ENCODE measurements at regions not wholly inside any gene's neighbourhood (a gene's known extent, or its start where the extent isn't known, plus 50 kb on each side); places are given as distances from the start of the nearest gene placed in this dataset.

- TF ChIP-seq CTCF (IDR thresholded peaks at IDR 0.05; ENCODE audit: extremely low read depth, low read depth, low read length), result no peak
- Histone ChIP-seq H2AFZ (ENCODE audit: low read length) (no peak overlapping the region), H3K27ac (ENCODE audit: low read depth, low read length) (no peak overlapping the region), H3K79me2 (ENCODE audit: insufficient read depth, low read length) (no peaks in the 10 kb centered on the region), H3K9me3 (ENCODE audit: low read depth, low read length) (no peaks in the 10 kb centered on the region), H3K27me3 (ENCODE audit: insufficient read depth, low read length) (no peaks in the 10 kb centered on the region), H4K20me1 (ENCODE audit: insufficient read depth, low read length) (no peaks in the 10 kb centered on the region), H3K36me3 (ENCODE audit: insufficient read depth, low read length) (no peaks in the 10 kb centered on the region), H3K4me1 (ENCODE audit: insufficient read depth, low read length) (no peaks in the 10 kb centered on the region), H3K4me3 (ENCODE audit: insufficient read depth, low read length) (no peak overlapping the region), H3K4me2 (ENCODE audit: insufficient read depth, low read length) (no peak overlapping the region)
- no peak for DNase-seq (ENCODE audit: insufficient read length, low spot score, missing footprints)
Observed at GRCh38 chr13:54660277-54660676, 1631.7 kb downstream of the OLFM4 start.

DNA sequence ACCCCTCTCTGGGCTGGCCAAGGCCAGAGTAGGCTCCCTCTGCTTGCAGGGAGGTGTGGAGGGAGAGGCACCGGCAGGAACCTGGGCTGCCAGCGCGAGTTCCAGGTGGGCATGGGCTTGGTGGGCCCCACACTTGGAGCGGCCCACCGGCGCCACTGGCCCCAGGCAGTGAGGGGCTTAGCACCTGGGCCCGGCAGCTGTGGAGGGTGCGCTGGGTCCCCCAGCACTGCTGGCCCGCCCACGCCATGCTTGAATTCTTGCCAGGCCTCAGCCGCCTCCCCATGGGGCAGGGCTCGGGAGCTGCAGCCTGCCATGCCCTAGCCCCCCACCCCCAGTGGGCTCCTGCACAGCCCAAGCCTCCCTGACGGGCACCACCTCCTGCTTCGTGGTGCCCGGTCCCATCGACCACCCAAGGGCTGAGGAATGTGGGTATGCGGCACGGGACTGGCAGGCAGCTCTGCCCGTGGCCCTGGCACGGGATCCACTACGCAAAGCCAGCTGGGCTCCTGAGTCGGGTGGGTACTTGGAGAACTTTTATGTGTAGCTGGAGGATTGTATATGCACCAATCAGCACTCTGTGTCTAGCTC lies 1648.0 kb downstream of the OLFM4 start:
- Histone ChIP-seq H2AFZ (ENCODE audit: low read length) (no peak overlapping the region), H3K79me2 (ENCODE audit: insufficient read depth, low read length) (no peaks in the 10 kb centered on the region), H3K9me3 (ENCODE audit: low read depth, low read length) (no peaks in the 10 kb centered on the region), H4K20me1 (ENCODE audit: insufficient read depth, low read length) (no peaks in the 10 kb centered on the region), H3K36me3 (ENCODE audit: insufficient read depth, low read length) (no peaks in the 10 kb centered on the region), H3K27me3 (ENCODE audit: insufficient read depth, low read length) (no peaks in the 10 kb centered on the region), H3K27ac (ENCODE audit: low read depth, low read length) (no peak overlapping the region), H3K4me1 (ENCODE audit: insufficient read depth, low read length) (no peaks in the 10 kb centered on the region), H3K4me2 (ENCODE audit: insufficient read depth, low read length) (no peak overlapping the region), H3K4me3 (ENCODE audit: insufficient read depth, low read length) (no peak overlapping the region)
- no peak for TF ChIP-seq CTCF (IDR thresholded peaks at IDR 0.05; ENCODE audit: extremely low read depth, low read depth, low read length)
- DNase-seq (ENCODE audit: insufficient read length, low spot score, missing footprints), result no peak

DNA sequence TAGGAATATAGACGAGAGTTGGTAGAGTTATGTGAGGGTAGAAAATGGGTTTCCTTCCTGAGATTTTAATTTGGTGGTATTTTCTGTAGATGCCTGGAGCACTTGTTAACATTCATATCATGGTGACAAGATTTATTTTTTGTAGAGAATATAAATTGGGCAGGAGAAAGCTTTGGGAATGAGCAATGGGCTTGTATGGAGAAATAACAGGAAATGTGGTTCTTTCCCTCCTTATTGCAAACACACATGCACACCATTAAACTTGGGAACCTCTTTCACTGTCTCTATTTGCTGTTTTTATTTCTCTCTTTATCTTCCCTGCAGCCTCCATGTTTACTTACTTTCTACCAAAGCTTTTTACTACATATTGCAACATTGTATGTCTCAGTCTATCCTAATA lies 1653.6 kb downstream of the OLFM4 start:
- TF ChIP-seq CTCF (IDR thresholded peaks at IDR 0.05; ENCODE audit: extremely low read depth, low read depth, low read length), result no peak
- no peak overlapping the region for H3K27ac ChIP-seq (ENCODE audit: low read depth, low read length)
- H3K9me3 ChIP-seq (ENCODE audit: low read depth, low read length), result no peaks in the 10 kb centered on the region
- no peak overlapping the region for H2AFZ ChIP-seq (ENCODE audit: low read length)
- no peak overlapping the region for H3K4me2 ChIP-seq (ENCODE audit: insufficient read depth, low read length)
- H4K20me1 ChIP-seq (ENCODE audit: insufficient read depth, low read length), result no peaks in the 10 kb centered on the region
- no peaks in the 10 kb centered on the region for H3K79me2 ChIP-seq (ENCODE audit: insufficient read depth, low read length)
- no peak for DNase-seq (ENCODE audit: insufficient read length, low spot score, missing footprints)
- no peaks in the 10 kb centered on the region for H3K4me1 ChIP-seq (ENCODE audit: insufficient read depth, low read length)
- no peaks in the 10 kb centered on the region for H3K27me3 ChIP-seq (ENCODE audit: insufficient read depth, low read length)
- H3K4me3 ChIP-seq (ENCODE audit: insufficient read depth, low read length), result no peak overlapping the region
- H3K36me3 ChIP-seq (ENCODE audit: insufficient read depth, low read length), result no peaks in the 10 kb centered on the region

DNA sequence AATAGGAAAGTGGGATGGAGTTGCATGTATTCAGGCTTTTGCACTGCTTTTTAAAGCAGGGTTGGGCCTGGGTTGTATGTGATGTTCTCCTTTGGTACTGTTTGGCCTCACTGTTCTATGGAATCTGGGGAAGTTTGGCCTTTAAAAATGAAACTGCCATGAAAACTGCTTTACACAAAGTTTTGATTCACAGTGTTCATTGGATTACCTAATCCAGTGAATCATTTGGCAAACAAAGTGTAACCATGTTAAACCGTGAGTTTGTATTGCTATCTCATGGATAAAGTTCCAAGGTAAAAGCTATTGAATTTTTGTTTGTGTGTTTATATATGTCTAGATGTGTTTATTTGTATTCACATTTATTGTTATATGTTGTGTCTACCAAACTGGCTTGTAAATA lies 1658.6 kb downstream of the OLFM4 start:
- no peak for DNase-seq (ENCODE audit: insufficient read length, low spot score, missing footprints)
- no peak for TF ChIP-seq CTCF (IDR thresholded peaks at IDR 0.05; ENCODE audit: extremely low read depth, low read depth, low read length)

More for the DNA sequence above, 1658.6 kb downstream of the OLFM4 start:
- no peaks in the 10 kb centered on the region for H3K4me1 ChIP-seq (ENCODE audit: insufficient read depth, low read length)
- no peak overlapping the region for H2AFZ ChIP-seq (ENCODE audit: low read length)
- H3K4me3 ChIP-seq (ENCODE audit: insufficient read depth, low read length), result no peak overlapping the region
- H4K20me1 ChIP-seq (ENCODE audit: insufficient read depth, low read length), result no peaks in the 10 kb centered on the region
- H3K9me3 ChIP-seq (ENCODE audit: low read depth, low read length), result no peaks in the 10 kb centered on the region
- no peak overlapping the region for H3K27ac ChIP-seq (ENCODE audit: low read depth, low read length)
- no peak overlapping the region for H3K4me2 ChIP-seq (ENCODE audit: insufficient read depth, low read length)
- no peaks in the 10 kb centered on the region for H3K36me3 ChIP-seq (ENCODE audit: insufficient read depth, low read length)
- H3K27me3 ChIP-seq (ENCODE audit: insufficient read depth, low read length), result no peaks in the 10 kb centered on the region
- H3K79me2 ChIP-seq (ENCODE audit: insufficient read depth, low read length), result no peaks in the 10 kb centered on the region

Data from osteoblast (primary cell).